Skin epidermis (tissue), 12 donors: ENCODE measurements at regions not wholly inside any gene's neighbourhood (a gene's known extent, or its start where the extent isn't known, plus 50 kb on each side); places are given as distances from the start of the nearest gene placed in this dataset.

Source experiments
- H3K27ac ChIP-seq, 21 experiments: fragments of 200-600 bp; sonication (generic) in 11 of 21; one replicate each; pipeline ENCODE4 v1.5.0; 2020; ENCODE audit warnings: mild to moderate bottlenecking in 3 of 21, inconsistent platforms in 2 of 21, moderate library complexity in 2 of 21
- H3K4me3 ChIP-seq, 7 experiments: fragments of 200-600 bp; sonication (generic) in 2 of 7; one replicate each; pipeline ENCODE4 v1.5.0; 2020; ENCODE audit warnings: inconsistent platforms in 2 of 7, mild to moderate bottlenecking in 2 of 7, moderate library complexity in 1 of 7

GRCh38 chr14:101347893-101348777 is 213.2 kb upstream of the DIO3 start:
- Histone ChIP-seq H3K4me3 (no peak overlapping the region), H3K27ac (no peak overlapping the region)

- no peak overlapping the region for H3K27ac ChIP-seq
- H3K4me3 ChIP-seq: no peak overlapping the region
Observed at GRCh38 chr14:101349108-101349507, 212.2 kb upstream of the DIO3 start.

GRCh38 chr14:101350021-101350420 is 211.3 kb upstream of the DIO3 start:
- Histone ChIP-seq H3K27ac (no peak overlapping the region), H3K4me3 (no peak overlapping the region)

- no peak overlapping the region for H3K27ac ChIP-seq
- no peak overlapping the region for H3K4me3 ChIP-seq
Observed at GRCh38 chr14:101350691-101351090, 210.6 kb upstream of the DIO3 start.

GRCh38 chr14:101351146-101351545 is 210.1 kb upstream of the DIO3 start:
- Histone ChIP-seq H3K4me3 (no peak overlapping the region), H3K27ac (no peak overlapping the region)

GRCh38 chr14:101351769-101352168 is 209.5 kb upstream of the DIO3 start:
- no peak overlapping the region for H3K4me3 ChIP-seq
- no peak overlapping the region for H3K27ac ChIP-seq

- Histone ChIP-seq H3K4me3 (no peak overlapping the region), H3K27ac (no peak overlapping the region)
Observed at GRCh38 chr14:101352567-101352966, 208.7 kb upstream of the DIO3 start.

- Histone ChIP-seq H3K4me3 (no peak overlapping the region), H3K27ac (no peak overlapping the region)
Observed at GRCh38 chr14:101353422-101353821, 207.9 kb upstream of the DIO3 start.

GRCh38 chr14:101354726-101355125 is 206.6 kb upstream of the DIO3 start:
- Histone ChIP-seq H3K27ac (no peak overlapping the region), H3K4me3 (no peak overlapping the region)

GRCh38 chr14:101355284-101355683 is 206.0 kb upstream of the DIO3 start:
- H3K27ac ChIP-seq: no peak overlapping the region
- no peak overlapping the region for H3K4me3 ChIP-seq

GRCh38 chr14:101357038-101357437 is 204.3 kb upstream of the DIO3 start:
- H3K27ac ChIP-seq: no peak overlapping the region

GRCh38 chr14:101357559-101358319 is 203.6 kb upstream of the DIO3 start:
- no peak overlapping the region for H3K4me3 ChIP-seq
- H3K27ac ChIP-seq: no peak overlapping the region

More at GRCh38 chr14:101357038-101357437, 204.3 kb upstream of the DIO3 start:
- no peak overlapping the region for H3K4me3 ChIP-seq

- Histone ChIP-seq H3K4me3 (no peak overlapping the region), H3K27ac (peak overlapping the region in 5 of 21 experiments; percentile 28 to 67 (median 31))
Observed at GRCh38 chr14:101358320-101359125, 202.8 kb upstream of the DIO3 start.

- H3K4me3 ChIP-seq: no peak overlapping the region
Observed at GRCh38 chr14:101359221-101360053, 201.9 kb upstream of the DIO3 start.

GRCh38 chr14:101360054-101360911 is 201.0 kb upstream of the DIO3 start:
- Histone ChIP-seq H3K27ac (peak overlapping the region in 5 of 21 experiments; percentile 19 to 71 (median 66)), H3K4me3 (no peak overlapping the region)

More at GRCh38 chr14:101359221-101360053, 201.9 kb upstream of the DIO3 start:
- peak overlapping the region in 6 of 21 experiments; percentile 29 to 71 (median 62) for H3K27ac ChIP-seq

GRCh38 chr14:101361044-101361443 is 200.3 kb upstream of the DIO3 start:
- peak overlapping the region in 1 of 21 experiments; percentile 67 for H3K27ac ChIP-seq
- H3K4me3 ChIP-seq: no peak overlapping the region

GRCh38 chr14:101361451-101362433 is 199.6 kb upstream of the DIO3 start:
- peak overlapping the region in 1 of 21 experiments; percentile 6 for H3K27ac ChIP-seq

More at GRCh38 chr14:101361451-101362433, 199.6 kb upstream of the DIO3 start:
- H3K4me3 ChIP-seq: no peak overlapping the region
